NCI-H226 (cell line): ENCODE measurements at regions not wholly inside any gene's neighbourhood (a gene's known extent, or its start where the extent isn't known, plus 50 kb on each side); places are given as distances from the start of the nearest gene placed in this dataset.
"Not testable (repeated sequence)": the region's sequence is repeated elsewhere in the genome, so short reads cannot be mapped to it uniquely, and the experiment has no call there.

Experiments used
- DNase-seq: peaks from one replicate; pipeline ENCODE4 v3.0.0-alpha.2; 2015

DNA sequence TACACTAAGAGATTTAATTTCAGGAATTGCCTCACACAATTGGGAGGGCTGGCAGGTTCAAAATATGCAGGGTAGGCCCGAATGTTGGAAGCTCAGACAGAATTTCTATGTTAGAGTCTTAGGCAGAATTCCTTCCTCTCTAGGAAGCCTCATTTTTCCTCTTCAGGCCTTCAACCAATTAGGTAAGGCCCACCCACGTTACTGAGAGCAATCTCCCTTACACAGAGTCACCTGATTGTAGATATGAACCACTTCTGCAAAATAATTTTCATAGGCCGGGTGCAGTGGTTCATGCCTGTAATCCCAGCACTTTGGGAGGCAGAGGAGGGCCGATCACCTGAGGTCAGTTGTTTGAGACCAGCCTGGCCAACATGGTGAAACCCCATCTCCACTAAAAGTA, 50.2 kb upstream of the HIVEP1 start:
- DNase-seq, result no peak

DNA sequence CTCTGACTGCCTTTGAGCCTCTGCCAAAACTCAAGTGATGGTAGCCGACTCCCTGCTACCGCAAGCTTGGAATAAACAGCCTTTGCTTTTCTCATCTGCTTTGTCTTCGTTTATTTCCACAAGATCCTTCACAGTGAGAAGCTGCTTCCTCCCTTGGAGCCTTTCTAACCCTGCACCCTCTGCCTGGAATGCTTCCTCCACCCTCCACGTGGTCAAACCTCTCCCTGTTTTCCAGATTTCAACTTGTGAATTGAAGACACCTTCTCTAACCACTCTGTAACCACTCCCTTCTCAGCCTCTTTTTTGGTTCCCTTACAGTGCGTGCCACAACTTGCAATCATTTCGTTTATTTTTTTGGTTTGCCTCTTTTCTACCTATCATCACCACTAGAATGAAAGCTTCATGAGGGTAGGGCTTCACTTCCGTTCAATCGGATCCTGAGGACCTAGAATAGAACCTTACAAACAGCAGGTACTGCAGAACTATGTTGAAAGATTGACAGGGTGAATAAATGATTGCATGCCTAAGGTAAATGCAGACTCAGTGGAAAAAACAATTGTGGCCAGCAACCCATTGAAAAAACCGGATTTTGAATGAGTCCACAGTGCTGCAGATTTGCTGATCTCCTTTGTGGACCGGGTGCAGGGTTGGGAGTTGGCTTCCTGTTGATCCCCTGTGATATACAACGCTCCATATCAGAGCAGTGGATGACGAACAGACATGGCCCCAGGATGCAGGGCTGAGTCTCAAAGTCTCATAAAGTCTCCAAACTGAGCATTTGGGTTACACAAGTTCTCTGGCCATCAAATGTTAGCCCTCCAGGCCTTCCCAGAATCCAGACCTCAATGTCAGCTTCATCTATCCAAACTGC, 51.0 kb upstream of the HIVEP1 start:
- no peak for DNase-seq

DNA sequence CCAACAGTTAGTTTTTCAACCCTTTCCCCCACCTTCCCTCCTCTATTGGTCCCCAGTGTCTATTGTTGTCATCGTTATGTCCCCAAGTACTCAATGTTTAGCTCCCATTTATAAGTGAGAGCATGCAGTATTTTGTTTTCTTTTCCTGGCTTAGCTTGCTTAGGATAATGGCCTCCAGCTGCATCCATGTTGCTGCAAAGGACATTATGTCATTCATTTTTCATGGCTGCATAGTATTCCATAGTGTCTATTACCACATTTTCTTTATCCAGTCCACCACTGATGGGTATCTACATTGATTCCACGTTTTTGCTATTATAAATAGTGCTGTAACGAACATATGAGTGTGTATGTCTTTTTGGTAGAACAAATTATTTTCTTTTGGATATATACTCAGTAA, 55.3 kb upstream of the HIVEP1 start:
- no peak for DNase-seq

DNA sequence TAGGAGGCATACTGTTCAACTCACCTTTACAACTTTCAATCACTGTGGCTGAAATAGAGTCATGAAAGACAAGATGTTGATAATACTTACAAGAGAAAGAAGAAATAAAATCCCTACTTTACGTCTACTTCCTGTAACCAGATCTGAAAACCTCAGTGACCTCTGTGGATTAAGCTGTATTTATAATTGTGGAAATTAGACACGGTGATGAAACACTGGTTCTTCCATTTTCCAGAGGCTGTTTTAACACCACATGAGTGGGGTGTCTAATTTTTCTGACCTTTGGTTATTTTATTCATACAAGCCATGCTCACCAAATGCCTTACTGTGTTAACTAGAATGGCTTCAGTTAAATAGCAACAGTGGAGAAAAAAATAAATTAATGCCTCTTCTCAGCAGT, 58.5 kb upstream of the HIVEP1 start:
- no peak for DNase-seq

DNA sequence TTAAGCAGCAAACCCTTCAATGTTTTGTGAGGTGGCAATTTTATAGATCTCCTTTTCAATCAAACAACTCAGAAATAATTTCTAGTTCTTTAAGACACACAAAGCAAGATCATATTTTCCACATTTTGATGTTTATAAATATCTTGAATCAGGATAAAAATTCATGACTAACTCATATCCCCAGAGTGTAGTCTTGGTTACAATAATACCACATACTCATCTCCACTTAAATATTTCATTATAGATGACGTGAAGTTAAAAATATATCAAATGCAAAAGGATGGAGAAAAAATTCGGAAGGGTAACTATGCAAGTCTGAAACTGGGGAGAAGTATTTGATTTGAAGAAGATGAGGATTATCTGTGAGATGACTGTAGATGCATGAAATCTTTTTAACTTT, 59.8 kb upstream of the HIVEP1 start:
- DNase-seq, result no peak

DNA sequence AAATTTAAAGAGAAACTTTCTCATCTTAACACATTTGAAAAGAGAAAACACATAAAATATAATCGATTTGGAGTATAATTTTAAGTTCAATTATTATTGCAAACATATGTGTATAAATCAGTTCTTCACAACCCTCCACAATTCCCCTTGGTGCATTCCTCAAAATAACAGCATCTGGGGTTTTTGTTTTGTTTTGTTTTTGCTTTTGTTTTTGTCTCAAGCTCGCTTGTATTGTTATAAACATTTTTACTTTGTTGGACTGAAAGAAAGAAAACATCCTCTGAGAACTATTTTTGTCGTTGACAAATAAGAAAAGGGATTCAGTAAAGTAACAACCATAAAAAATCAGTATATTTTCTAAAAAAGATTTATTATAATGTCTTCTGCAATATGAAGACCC, 60.2 kb upstream of the HIVEP1 start:
- DNase-seq, result no peak

DNA sequence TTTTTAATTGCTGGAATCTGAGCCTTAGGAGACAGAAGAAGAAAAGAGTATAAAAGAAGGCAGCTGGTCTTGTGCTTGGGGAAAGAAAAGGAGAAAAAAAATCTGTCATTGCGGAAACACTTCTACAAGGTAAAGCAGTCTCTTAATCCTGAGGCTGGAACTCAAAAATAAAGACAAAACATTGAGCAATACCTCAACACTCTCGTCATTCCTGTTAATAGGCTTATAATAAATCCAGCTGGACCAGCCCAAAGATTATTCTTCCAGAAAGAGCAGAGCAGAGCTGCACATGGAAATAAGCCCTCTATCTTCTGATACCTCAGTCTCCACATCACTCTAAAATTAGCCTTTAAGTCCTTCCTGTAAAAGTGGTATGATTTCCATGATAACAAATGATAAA, 62.0 kb upstream of the HIVEP1 start:
- no peak for DNase-seq

DNA sequence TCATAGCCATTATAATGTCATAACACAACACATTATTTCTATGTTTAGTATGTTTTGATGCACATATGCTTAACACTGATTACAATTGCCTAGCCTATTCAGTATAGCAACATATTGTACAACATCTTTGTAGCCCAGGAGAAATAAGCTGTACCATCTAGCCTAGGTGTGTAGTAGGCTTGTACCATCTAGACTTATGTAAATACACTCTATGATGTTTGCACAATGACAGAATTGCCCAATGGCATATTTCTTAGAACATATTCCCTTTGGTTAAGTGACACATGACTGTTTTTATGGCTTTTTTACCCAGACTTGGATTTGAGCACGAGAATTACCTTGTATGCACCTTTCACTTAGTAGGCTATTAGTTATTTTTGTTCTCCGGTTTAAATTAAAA, 64.5 kb upstream of the HIVEP1 start:
- DNase-seq, result no peak

DNA sequence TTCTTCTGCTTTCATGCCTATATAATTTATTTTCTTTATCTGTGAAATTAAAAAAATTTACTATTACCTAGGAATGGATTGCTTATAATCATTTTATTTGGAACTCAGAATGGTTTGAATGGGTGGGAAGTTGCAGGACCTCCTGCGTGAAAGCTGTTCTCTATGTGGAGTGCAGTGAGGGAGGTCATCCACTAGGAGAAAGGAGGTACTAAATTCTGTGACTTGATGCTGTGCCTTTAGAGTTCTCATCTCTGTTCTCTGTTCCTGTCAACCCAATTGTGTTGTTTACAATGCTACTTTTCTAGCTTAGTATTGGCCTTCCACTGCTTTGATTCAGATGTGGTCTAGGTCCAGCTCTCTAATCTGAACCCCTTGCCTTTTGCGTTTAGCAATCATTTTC, 65.0 kb upstream of the HIVEP1 start:
- DNase-seq, result no peak

DNA sequence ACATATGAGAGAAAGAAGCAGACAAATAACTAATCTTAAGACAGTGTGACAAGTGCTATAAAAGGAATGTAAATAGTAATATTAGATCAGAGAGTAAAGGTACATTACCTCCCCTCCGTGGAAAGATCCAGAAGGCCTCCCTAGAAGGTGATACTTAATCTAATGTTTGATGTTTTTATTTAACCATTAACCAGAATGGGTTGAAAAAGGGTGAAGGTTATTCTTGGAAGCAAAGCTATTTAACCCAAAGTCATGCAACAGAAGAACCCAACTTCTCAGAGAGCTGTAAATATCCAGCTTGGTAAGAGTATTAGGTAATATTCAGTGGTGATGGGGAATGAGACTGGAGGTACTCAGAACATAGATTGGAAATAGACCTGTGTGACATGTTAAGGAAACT, 68.0 kb upstream of the HIVEP1 start:
- no peak for DNase-seq

DNA sequence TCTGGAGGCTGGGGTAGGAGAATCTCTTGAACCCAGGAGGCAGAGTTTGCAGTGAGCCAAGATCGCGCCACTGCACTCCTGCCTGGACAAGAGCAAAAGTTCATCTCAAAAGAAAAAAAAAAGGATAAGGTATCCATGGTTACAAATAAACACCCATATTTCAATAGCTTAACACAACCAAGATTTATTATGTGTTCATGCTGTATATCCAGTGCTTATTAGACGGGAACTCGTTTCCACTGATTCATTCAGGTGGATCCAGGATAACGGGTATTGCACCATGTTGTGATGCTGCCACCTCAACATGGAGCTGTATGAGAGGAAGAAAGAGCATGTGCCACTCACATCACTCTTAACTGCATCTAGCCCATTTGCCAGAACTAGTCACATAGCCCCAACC, 69.1 kb upstream of the HIVEP1 start:
- no peak for DNase-seq

DNA sequence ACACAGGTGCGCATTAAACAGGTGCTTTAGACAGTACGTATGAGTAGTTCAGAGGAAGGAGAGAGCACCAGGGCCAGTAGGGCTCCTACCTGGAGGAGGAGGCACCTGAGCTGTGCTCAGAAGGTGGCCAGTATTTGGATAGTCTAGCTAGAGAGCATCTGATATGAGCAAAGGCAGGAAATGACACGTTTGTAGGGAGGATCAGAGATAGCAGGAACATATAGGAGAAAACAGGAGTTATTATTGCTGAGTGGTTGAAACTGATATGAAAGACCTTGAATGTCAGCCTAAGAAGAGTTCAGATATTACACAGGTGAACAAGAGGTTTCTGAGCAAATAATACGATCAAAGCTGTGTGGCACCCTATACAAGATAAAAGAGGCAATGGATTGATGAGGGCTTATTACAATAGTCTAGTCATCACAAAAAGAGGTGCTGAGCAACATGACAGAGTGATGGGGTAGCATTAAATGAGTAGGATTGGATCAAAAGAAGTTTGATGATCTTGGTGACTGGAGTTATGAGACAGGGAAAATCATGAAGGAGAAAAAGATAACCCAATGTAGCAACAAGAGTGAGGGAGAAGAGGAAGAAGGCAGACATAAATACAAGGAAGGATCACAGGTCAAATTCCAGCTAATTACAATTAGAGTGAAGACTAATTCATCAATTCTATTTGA, 69.8 kb upstream of the HIVEP1 start:
- DNase-seq, result no peak

DNA sequence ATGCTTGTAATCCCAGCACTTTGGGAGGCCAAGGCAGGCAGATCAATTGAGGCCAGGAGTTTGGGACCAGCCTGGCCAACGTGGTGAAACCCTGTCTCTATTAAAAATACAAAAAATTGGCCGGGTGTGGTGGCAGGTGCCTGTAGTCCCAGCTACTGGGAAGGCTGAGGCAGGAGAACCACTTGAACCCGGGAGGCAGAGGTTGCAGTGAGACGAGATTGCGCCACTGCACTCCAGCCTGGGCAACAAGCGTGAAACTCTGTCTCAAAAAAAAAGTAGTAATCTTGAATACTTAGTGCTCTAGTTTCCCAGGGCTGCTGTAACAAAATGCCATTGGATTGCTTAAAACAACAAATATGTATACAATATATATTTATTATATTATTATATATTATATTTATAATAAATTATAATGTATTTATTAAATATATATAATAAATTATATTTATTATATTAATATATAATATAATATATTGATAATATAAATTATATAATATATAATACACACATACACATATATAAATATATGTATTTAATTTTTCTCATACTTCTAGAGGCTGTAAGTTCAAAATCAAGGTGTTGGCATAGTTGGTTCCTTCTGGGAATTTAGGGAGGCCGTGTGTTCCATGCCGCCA, 71.5 kb upstream of the HIVEP1 start:
- not testable (repeated sequence) for DNase-seq

DNA sequence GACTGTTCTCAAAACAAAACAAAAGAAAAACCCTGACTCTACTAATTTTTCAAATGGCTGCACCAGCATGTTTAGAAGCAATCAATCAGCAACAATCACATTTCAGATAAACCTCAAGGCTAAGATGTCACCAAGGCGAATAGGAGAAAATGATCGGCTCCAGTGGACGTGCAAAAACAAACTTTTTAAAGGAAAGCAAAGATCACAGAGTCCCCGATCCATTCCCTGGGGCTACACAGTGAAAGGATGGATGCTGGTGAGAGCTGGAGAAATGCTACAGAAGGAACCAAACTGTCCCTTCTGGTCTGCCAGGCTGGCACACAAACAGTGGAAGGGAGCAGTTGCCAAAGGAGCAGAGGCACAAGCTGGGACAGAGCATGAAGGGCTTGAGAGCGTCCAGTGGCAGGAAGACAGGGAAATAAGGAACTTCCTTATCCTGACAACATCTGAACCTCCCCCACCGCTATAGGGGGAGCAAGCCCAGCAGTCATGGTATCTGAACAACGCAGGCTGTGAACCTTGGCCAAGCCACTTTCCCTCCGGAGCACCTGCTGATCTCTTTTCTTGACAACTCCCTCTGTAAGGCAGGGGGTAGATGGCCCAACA, 73.7 kb upstream of the HIVEP1 start:
- no peak for DNase-seq

DNA sequence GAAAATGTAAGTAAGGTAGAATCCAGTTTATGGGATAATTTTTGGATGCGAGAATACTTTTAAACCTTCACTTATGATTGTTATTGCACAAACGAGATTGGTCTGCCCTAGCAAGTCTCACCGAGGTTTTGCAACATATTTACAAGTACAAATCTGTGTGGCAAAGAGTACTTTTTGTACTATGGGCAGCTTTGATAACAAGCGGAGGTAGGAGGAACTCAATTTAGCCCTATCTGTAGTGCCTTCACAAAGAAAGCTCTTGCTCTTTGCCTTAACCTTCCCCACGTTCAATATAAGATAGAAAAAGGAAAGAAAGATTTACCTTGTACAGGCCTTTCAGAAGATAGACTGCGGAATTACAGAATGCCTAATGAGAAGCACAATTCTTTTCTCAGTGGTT, 77.5 kb upstream of the HIVEP1 start:
- no peak for DNase-seq

DNA sequence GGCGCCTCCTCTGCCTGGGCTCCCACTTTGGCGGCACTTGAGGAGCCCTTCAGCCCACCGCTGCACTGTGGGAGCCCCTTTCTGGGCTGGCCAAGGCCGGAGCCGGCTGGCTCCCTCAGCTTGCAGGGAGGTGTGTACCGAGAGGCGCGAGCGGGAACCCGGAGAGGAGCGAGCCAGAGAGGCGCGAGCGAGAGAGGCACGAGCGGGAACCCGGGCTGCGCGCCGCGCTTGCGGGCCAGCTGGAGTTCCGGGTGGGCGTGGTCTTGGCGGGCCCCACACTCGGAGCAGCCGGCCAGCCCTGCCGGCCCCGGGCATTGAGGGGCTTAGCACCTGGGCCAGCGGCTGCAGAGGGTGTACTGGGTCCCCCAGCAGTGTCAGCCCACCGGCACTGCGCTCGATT, 79.2 kb upstream of the HIVEP1 start:
- not testable (repeated sequence) for DNase-seq

DNA sequence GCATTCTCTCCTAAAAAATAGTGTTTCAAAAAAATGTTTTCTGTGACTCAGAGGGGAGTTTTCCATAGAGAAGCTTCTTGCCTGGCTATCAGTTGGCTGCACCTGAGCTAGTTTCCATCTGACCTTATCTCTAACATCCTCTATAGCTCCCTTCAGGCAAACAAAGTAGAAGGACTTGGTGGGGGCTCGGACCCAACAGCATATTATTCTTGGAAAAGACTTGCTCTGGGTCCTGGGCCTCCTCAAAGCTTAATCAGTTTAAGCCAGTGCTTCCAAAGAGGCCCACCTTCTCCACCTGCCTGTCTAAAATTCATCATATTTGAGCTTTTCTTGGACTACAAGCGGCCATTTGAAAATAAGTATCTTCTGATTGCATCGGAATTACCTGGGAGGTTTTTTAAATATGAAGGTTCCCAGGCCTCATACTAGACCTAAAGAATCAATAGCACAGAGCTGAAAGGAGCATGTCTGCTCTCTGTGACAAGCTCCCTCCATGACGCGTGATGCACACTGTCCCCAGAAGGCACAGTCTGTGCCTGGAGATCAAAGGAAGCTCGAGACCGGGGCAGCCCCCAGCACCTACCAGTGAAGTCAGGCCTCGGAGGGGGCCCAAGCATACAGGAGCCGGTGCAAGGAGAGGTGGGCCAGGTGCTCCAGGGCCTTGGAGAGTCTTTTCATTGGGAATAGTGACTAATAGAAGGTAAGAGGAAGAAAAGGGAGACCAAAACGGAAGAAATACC, 80.6 kb upstream of the HIVEP1 start:
- DNase-seq, result no peak

DNA sequence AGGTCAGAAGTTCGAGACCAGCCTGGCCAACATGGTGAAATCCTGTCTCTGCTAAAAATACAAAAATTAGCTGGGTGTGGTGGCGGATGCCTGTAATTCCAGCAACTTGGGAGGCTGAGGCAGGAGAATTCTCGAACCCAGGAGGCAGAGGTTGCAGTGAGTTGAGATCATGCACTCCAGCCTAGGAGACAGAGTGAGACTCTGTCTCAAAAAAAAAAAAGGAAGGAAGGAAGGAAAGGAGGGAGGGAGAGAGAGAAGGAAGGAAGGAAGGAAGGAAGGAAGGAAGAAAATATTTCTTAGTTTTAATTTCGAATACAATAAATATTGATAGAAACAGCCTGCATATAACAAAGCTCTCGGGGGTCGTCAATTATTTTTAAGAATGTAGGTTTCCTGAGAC, 81.3 kb upstream of the HIVEP1 start:
- DNase-seq, result not testable (repeated sequence)

DNA sequence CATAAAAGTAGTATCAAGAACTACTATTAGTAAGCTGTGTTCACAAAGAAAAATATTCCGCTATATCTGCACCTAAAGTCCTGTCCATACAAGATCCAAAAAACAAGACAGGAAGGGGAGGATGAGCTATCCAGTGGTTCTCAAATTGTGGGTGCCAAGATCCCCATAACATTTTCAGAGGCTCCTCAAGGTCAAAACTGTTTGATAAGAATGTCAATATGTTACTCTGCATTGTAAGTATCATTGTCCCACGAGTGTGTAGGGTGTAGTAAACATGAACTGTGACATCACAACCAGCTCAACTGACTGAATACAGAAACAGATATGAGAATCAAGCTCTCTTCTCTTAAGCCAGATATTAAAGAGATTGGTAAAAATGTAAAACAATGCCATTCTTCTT, 81.9 kb upstream of the HIVEP1 start:
- no peak for DNase-seq

DNA sequence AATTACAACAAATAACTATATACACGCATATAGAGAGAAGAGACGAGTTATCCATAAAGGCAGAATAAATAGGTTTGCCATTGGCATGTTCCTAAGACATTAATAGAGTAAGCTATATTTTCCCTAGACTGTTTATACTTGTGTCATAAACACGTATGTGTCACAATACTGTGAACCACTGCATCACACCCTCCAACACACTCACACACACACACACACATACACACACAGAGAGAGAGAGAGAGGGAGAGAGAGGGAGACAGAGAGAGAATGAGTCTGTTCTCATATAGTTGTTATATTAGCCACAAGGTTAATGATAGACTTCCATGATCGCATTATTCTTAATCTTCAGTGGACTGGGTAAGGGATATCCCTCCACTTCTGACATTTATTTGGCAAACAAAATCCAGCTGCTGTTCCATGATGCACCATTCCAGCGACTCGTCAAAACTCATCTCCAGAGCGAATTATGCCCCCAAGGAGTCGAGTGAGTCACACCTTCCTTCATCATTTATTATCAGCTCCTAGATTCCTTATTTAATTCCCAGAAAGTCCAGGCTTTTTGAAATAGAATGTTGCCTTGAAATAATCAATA, 82.8 kb upstream of the HIVEP1 start:
- DNase-seq, result peak; percentile 45

DNA sequence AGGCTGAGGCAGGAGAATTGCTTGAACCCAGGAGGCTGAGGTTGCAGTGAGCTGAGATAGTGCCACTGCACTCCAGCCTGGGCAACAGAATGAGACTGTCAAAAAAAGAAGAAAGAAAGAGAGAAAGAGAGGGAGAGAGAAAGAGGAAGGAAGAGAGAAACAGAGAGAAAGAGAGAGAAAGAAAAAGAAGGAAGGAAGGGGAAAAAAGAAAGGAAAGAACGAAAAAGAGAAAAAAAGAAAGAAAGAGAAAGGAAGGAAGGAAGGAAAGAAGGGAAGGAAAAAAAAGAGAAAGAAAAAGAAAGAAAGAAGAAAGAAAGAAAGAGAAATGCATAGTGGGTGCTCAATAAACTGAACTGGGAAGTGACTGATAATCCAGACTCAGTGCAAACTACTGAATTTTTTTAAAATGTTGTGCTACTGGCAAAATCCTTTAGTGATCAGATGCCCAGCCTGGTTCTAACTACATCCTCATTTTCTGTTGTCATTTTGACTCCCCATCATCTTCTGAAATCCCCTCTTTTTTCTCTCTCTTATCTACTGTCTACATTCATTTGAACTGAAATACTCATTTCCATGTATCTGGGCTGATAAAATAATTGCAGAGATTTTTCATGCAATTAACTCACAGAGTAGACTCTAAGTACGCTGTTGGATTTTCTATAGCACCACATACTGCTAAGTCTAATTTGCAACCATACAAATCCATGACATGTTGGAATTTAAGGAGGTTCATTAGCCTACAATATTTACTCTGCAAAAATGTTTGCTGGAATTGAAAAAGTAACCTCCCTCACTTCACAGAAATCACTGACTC, 85.3 kb upstream of the HIVEP1 start:
- DNase-seq, result peak; percentile 18

DNA sequence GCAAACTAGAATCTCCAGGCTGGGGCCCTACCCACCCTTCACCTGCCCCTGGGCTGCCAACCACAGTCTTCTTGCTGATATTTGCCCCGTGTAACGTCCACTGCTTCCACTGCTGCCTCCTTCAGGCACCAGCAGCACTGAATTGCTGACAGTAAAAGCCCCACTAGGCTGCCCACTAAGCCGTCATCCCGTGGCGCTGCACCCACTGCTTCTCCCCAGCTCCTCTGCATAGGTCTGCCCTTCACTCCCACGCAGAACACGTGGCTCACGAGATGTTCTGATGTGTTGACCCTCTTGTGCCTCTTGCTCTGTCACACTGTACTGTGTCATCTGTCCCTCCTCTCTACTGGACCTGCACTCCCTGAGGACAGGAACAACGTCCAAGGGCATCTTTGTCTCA, 86.3 kb upstream of the HIVEP1 start:
- no peak for DNase-seq
